ENCODE measurements at regions not wholly inside any gene's neighbourhood (a gene's known extent, or its start where the extent isn't known, plus 50 kb on each side); places are given as distances from the start of the nearest gene placed in this dataset.

DNA sequence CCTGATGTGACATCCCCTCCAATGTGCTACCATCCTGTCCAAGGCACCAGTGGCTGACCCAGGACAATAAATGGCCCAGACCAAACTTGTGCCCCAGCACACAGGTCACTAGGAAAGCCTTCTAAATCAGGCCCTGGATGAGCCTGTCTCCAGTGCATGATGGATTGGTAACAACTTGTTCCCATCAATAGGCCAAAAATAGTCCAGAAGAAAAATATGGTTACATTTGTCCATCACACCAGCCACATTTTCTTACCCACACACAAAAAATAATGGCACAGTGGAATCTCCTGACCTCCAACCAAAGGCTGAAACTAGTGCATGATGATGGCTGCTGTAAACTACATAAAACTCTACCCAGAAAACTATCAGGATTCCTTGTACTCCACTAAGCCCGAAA, 228.4 kb downstream of the SPTSSA start:
- TF ChIP-seq, protein P1, sequence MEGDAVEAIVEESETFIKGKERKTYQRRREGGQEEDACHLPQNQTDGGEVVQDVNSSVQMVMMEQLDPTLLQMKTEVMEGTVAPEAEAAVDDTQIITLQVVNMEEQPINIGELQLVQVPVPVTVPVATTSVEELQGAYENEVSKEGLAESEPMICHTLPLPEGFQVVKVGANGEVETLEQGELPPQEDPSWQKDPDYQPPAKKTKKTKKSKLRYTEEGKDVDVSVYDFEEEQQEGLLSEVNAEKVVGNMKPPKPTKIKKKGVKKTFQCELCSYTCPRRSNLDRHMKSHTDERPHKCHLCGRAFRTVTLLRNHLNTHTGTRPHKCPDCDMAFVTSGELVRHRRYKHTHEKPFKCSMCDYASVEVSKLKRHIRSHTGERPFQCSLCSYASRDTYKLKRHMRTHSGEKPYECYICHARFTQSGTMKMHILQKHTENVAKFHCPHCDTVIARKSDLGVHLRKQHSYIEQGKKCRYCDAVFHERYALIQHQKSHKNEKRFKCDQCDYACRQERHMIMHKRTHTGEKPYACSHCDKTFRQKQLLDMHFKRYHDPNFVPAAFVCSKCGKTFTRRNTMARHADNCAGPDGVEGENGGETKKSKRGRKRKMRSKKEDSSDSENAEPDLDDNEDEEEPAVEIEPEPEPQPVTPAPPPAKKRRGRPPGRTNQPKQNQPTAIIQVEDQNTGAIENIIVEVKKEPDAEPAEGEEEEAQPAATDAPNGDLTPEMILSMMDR (IDR thresholded peaks at IDR 0.05) = no peak
- no peak for TF ChIP-seq POLR2A (IDR thresholded peaks at IDR 0.05)
- TF ChIP-seq POLR2AphosphoS5 (IDR thresholded peaks at IDR 0.05) = no peak
